ENCODE measurements at regions not wholly inside any gene's neighbourhood (a gene's known extent, or its start where the extent isn't known, plus 50 kb on each side); places are given as distances from the start of the nearest gene placed in this dataset.

GRCh38 chr12:92341065-92341668, 195.5 kb upstream of the BTG1 start:
- DNase-seq: no peak
- peaks cover 10% of the 10 kb centered on the region for H3K4me1 ChIP-seq (ENCODE audit: insufficient read depth, low read length)
- Mint-ChIP-seq H3K27ac (peak overlapping the region in 1 of 8 donors; percentile 72), H3K4me1 (peaks cover 0 to 10% (median 8%) of the 10 kb centered on the region in 3 donors), H3K9me3 (peaks cover 0 to 5% (median 2%) of the 10 kb centered on the region in 5 donors), H3K36me3 (peaks cover 0 to 4% (median 0%) of the 10 kb centered on the region in 3 donors), H3K27me3 (no peaks in the 10 kb centered on the region), H3K4me3 (peak overlapping the region in 1 of 7 donors; percentile 16)
- H3K27me3 ChIP-seq (ENCODE audit: insufficient read depth, low read length, poor library complexity, severe bottlenecking): no peaks in the 10 kb centered on the region
- no peaks in the 10 kb centered on the region for H3K9me3 ChIP-seq (ENCODE audit: low read length)
- ChIA-PET POLR2A (no interaction called here), CTCF (no interaction called here)
- H3K36me3 ChIP-seq (ENCODE audit: insufficient read depth, low read length): no peaks in the 10 kb centered on the region
- H3K27ac ChIP-seq (ENCODE audit: low read depth, low read length): peak overlapping the region; percentile 7
- H3K4me3 ChIP-seq (ENCODE audit: low read length): no peak overlapping the region

- H3K27ac ChIP-seq (ENCODE audit: low read depth, low read length): no peak overlapping the region
- Mint-ChIP-seq H3K9me3 (peaks cover 0 to under 1% (median 0%) of the 10 kb centered on the region in 5 donors), H3K27me3 (no peaks in the 10 kb centered on the region), H3K4me3 (no peak overlapping the region), H3K4me1 (peaks cover 0 to 10% (median 8%) of the 10 kb centered on the region in 3 donors), H3K27ac (peak overlapping the region in 1 of 8 donors; percentile 23), H3K36me3 (peaks cover 0 to 4% (median 0%) of the 10 kb centered on the region in 3 donors)
- peaks cover 10% of the 10 kb centered on the region for H3K4me1 ChIP-seq (ENCODE audit: insufficient read depth, low read length)
- no peak for DNase-seq
- CTCF ChIA-PET: no interaction called here
- H3K36me3 ChIP-seq (ENCODE audit: insufficient read depth, low read length): no peaks in the 10 kb centered on the region
- no peak overlapping the region for H3K4me3 ChIP-seq (ENCODE audit: low read length)
- no peaks in the 10 kb centered on the region for H3K9me3 ChIP-seq (ENCODE audit: low read length)
- H3K27me3 ChIP-seq (ENCODE audit: insufficient read depth, low read length, poor library complexity, severe bottlenecking): no peaks in the 10 kb centered on the region
- POLR2A ChIA-PET: no interaction called here
These were observed 194.9 kb upstream of the BTG1 start for GRCh38 chr12:92340441-92341064.

- Histone ChIP-seq H3K36me3 (ENCODE audit: insufficient read depth, low read length) (no peaks in the 10 kb centered on the region), H3K27ac (ENCODE audit: low read depth, low read length) (no peak overlapping the region), H3K4me3 (ENCODE audit: low read length) (no peak overlapping the region), H3K9me3 (ENCODE audit: low read length) (no peaks in the 10 kb centered on the region), H3K4me1 (ENCODE audit: insufficient read depth, low read length) (peaks cover 10% of the 10 kb centered on the region), H3K27me3 (ENCODE audit: insufficient read depth, low read length, poor library complexity, severe bottlenecking) (no peaks in the 10 kb centered on the region)
- Mint-ChIP-seq H3K4me1 (peaks cover 0 to 10% (median 8%) of the 10 kb centered on the region in 3 donors), H3K27me3 (no peaks in the 10 kb centered on the region), H3K9me3 (no peaks in the 10 kb centered on the region), H3K4me3 (no peak overlapping the region), H3K36me3 (peaks cover 0 to 2% (median 0%) of the 10 kb centered on the region in 3 donors), H3K27ac (peak overlapping the region in 1 of 8 donors; percentile 72)
- ChIA-PET CTCF (no interaction called here), POLR2A (no interaction called here)
- no peak for DNase-seq
These were observed 194.4 kb upstream of the BTG1 start for GRCh38 chr12:92340003-92340402.

GRCh38 chr12:92339198-92339821, 193.7 kb upstream of the BTG1 start:
- Histone ChIP-seq H3K4me1 (ENCODE audit: insufficient read depth, low read length) (peaks cover 10% of the 10 kb centered on the region), H3K9me3 (ENCODE audit: low read length) (no peaks in the 10 kb centered on the region), H3K36me3 (ENCODE audit: insufficient read depth, low read length) (no peaks in the 10 kb centered on the region), H3K4me3 (ENCODE audit: low read length) (no peak overlapping the region), H3K27ac (ENCODE audit: low read depth, low read length) (no peak overlapping the region), H3K27me3 (ENCODE audit: insufficient read depth, low read length, poor library complexity, severe bottlenecking) (no peaks in the 10 kb centered on the region)
- H3K4me3 Mint-ChIP-seq: no peak overlapping the region
- H3K27ac Mint-ChIP-seq: no peak overlapping the region
- no peak for DNase-seq
- H3K27me3 Mint-ChIP-seq: no peaks in the 10 kb centered on the region
- ChIA-PET POLR2A (no interaction called here), CTCF (no interaction called here)
- H3K36me3 Mint-ChIP-seq: no peaks in the 10 kb centered on the region
- no peaks in the 10 kb centered on the region for H3K9me3 Mint-ChIP-seq
- H3K4me1 Mint-ChIP-seq: peaks cover 0 to 10% (median 8%) of the 10 kb centered on the region in 3 donors

- POLR2A ChIA-PET: interaction anchor here (1.0 kb wide), 1 partner anchor 193 kb away, joined by 3 read pairs; the partner anchor contains the start of gene BTG1
- no peak for DNase-seq
- Histone ChIP-seq H3K4me3 (ENCODE audit: low read length) (no peak overlapping the region), H3K27ac (ENCODE audit: low read depth, low read length) (no peak overlapping the region), H3K9me3 (ENCODE audit: low read length) (no peaks in the 10 kb centered on the region), H3K36me3 (ENCODE audit: insufficient read depth, low read length) (no peaks in the 10 kb centered on the region), H3K4me1 (ENCODE audit: insufficient read depth, low read length) (peaks cover 15% of the 10 kb centered on the region), H3K27me3 (ENCODE audit: insufficient read depth, low read length, poor library complexity, severe bottlenecking) (no peaks in the 10 kb centered on the region)
- no peaks in the 10 kb centered on the region for H3K36me3 Mint-ChIP-seq
- peaks cover 4 to 15% (median 13%) of the 10 kb centered on the region in 3 donors for H3K4me1 Mint-ChIP-seq
- H3K27ac Mint-ChIP-seq: no peak overlapping the region
- H3K4me3 Mint-ChIP-seq: no peak overlapping the region
- H3K9me3 Mint-ChIP-seq: no peaks in the 10 kb centered on the region
- CTCF ChIA-PET: no interaction called here
- no peaks in the 10 kb centered on the region for H3K27me3 Mint-ChIP-seq
These were observed 193.0 kb upstream of the BTG1 start for GRCh38 chr12:92338671-92339070.

GRCh38 chr12:92338102-92338501, 192.5 kb upstream of the BTG1 start:
- ChIA-PET CTCF (no interaction called here), POLR2A (interaction anchor here (0.5 to 1.0 kb wide), 2 partner anchors 193 to 214 kb away, joined by 3 to 4 read pairs; partner anchors contain the start of gene BTG1)
- H3K9me3 ChIP-seq (ENCODE audit: low read length): no peaks in the 10 kb centered on the region
- H3K4me1 ChIP-seq (ENCODE audit: insufficient read depth, low read length): peaks cover 20% of the 10 kb centered on the region
- no peak for DNase-seq
- no peak overlapping the region for H3K27ac ChIP-seq (ENCODE audit: low read depth, low read length)
- no peaks in the 10 kb centered on the region for H3K9me3 Mint-ChIP-seq
- H3K4me1 Mint-ChIP-seq: peaks cover 10 to 21% (median 19%) of the 10 kb centered on the region in 3 donors
- H3K27me3 Mint-ChIP-seq: no peaks in the 10 kb centered on the region
- no peak overlapping the region for H3K4me3 ChIP-seq (ENCODE audit: low read length)
- no peak overlapping the region for H3K27ac Mint-ChIP-seq
- H3K4me3 Mint-ChIP-seq: no peak overlapping the region
- H3K36me3 Mint-ChIP-seq: no peaks in the 10 kb centered on the region
- no peaks in the 10 kb centered on the region for H3K36me3 ChIP-seq (ENCODE audit: insufficient read depth, low read length)
- H3K27me3 ChIP-seq (ENCODE audit: insufficient read depth, low read length, poor library complexity, severe bottlenecking): no peaks in the 10 kb centered on the region

GRCh38 chr12:92337128-92337527, 191.5 kb upstream of the BTG1 start:
- H3K4me3 Mint-ChIP-seq: no peak overlapping the region
- CTCF ChIA-PET: no interaction called here
- Histone ChIP-seq H3K4me3 (ENCODE audit: low read length) (no peak overlapping the region), H3K27ac (ENCODE audit: low read depth, low read length) (no peak overlapping the region), H3K27me3 (ENCODE audit: insufficient read depth, low read length, poor library complexity, severe bottlenecking) (no peaks in the 10 kb centered on the region), H3K9me3 (ENCODE audit: low read length) (no peaks in the 10 kb centered on the region), H3K4me1 (ENCODE audit: insufficient read depth, low read length) (peaks cover 30% of the 10 kb centered on the region), H3K36me3 (ENCODE audit: insufficient read depth, low read length) (no peaks in the 10 kb centered on the region)
- H3K9me3 Mint-ChIP-seq: no peaks in the 10 kb centered on the region
- DNase-seq: no peak
- no peak overlapping the region for H3K27ac Mint-ChIP-seq
- H3K4me1 Mint-ChIP-seq: peaks cover 18 to 30% (median 29%) of the 10 kb centered on the region in 3 donors
- H3K36me3 Mint-ChIP-seq: no peaks in the 10 kb centered on the region
- H3K27me3 Mint-ChIP-seq: no peaks in the 10 kb centered on the region
- POLR2A ChIA-PET: no interaction called here

- DNase-seq: no peak
- Histone ChIP-seq H3K9me3 (ENCODE audit: low read length) (no peaks in the 10 kb centered on the region), H3K36me3 (ENCODE audit: insufficient read depth, low read length) (no peaks in the 10 kb centered on the region), H3K4me1 (ENCODE audit: insufficient read depth, low read length) (peaks cover 34% of the 10 kb centered on the region), H3K4me3 (ENCODE audit: low read length) (no peak overlapping the region), H3K27ac (ENCODE audit: low read depth, low read length) (no peak overlapping the region), H3K27me3 (ENCODE audit: insufficient read depth, low read length, poor library complexity, severe bottlenecking) (no peaks in the 10 kb centered on the region)
- ChIA-PET CTCF (no interaction called here), POLR2A (no interaction called here)
- Mint-ChIP-seq H3K4me3 (no peak overlapping the region), H3K27me3 (no peaks in the 10 kb centered on the region), H3K36me3 (no peaks in the 10 kb centered on the region), H3K4me1 (peaks cover 18 to 33% (median 32%) of the 10 kb centered on the region in 3 donors), H3K9me3 (no peaks in the 10 kb centered on the region), H3K27ac (no peak overlapping the region)
These were observed 191.0 kb upstream of the BTG1 start for GRCh38 chr12:92336641-92337040.

Data from CD8-positive, alpha-beta memory T cell (primary cell).